H1 (cell line): ENCODE measurements at regions not wholly inside any gene's neighbourhood (a gene's known extent, or its start where the extent isn't known, plus 50 kb on each side); places are given as distances from the start of the nearest gene placed in this dataset.

ENCODE experiments used
- CTCF ChIA-PET: fragments of 300-600 bp; sonication (Branson Sonifier 250); formaldehyde crosslinking; loops from one replicate; lab custom pipeline; 2021; ENCODE audit not compliant: partially characterized antibody; lab: Charles Lee
- POLR2A ChIA-PET: fragments of 300-600 bp; sonication (Branson Sonifier 250); formaldehyde crosslinking; loops from one replicate; lab custom pipeline; 2021; ENCODE audit warnings: inconsistent platforms; ENCODE audit not compliant: partially characterized antibody; lab: Charles Lee
- DNase-seq, 2 experiments: peaks; one replicate each; pipeline versions ENCODE4 v3.0.0 to v3.0.0-alpha.2; 2010 to 2022; ENCODE audit warnings: low spot score in 2 of 2, low read depth in 1 of 2, mixed read lengths in 1 of 2
- FAIRE-seq: peaks from 2 replicates; lab custom pipeline; 2011; peaks lifted over from hg19 to GRCh38; lab: Jason Lieb, UNC
- H2AFZ ChIP-seq: 2 replicates; pipeline ENCODE4 v1.8.1; 2012; ENCODE audit warnings: low read length, inconsistent platforms
- H2AK5ac ChIP-seq: 2 replicates; pipeline ENCODE4 v1.6.1; 2013; ENCODE audit warnings: low read depth, low read length
- H2BK120ac ChIP-seq: replicated peaks from 2 replicates; pipeline ENCODE3; 2013; ENCODE audit warnings: low read depth, low read length, inconsistent platforms
- H2BK12ac ChIP-seq: 2 replicates; pipeline ENCODE4 v1.6.1; 2013; ENCODE audit warnings: low read depth, low read length
- H2BK15ac ChIP-seq: 2 replicates; pipeline ENCODE4 v1.6.1; 2013; ENCODE audit warnings: low read length
- H2BK20ac ChIP-seq: 2 replicates; pipeline ENCODE4 v1.6.1; 2013; ENCODE audit warnings: low read length
- H2BK5ac ChIP-seq: 2 replicates; pipeline ENCODE4 v1.6.1; 2013; ENCODE audit warnings: low read depth, low read length
- H3K14ac ChIP-seq: 2 replicates; pipeline ENCODE4 v1.6.1; 2013; ENCODE audit warnings: inconsistent platforms; ENCODE audit not compliant: insufficient read length
- H3K18ac ChIP-seq: 2 replicates; pipeline ENCODE4 v1.6.1; 2013; ENCODE audit warnings: low read length; ENCODE audit errors: extremely low read depth
- H3K23ac ChIP-seq: 2 replicates; pipeline ENCODE4 v1.6.1; 2013; ENCODE audit warnings: inconsistent platforms; ENCODE audit not compliant: insufficient read length
- H3K23me2 ChIP-seq: 2 replicates; pipeline ENCODE4 v1.6.1; 2013; ENCODE audit warnings: low read depth, low read length
- H3K27ac ChIP-seq: 2 replicates; pipeline ENCODE4 v1.6.1; 2011; ENCODE audit warnings: low read depth, low read length, inconsistent platforms
- H3K27me3 ChIP-seq, 4 experiments: replicated peaks in 1 of 4; 1 replicate in 1 of 4; 2 replicates in 3 of 4; pipeline versions ENCODE4 v1.6.1 to v1.8.1; 2011 to 2013; ENCODE audit warnings: low read length in 3 of 4, mild to moderate bottlenecking in 3 of 4, inconsistent platforms in 2 of 4, mixed read lengths in 2 of 4, moderate library complexity in 1 of 4; ENCODE audit not compliant: control insufficient read depth in 3 of 4, insufficient read depth in 3 of 4; ENCODE audit errors: extremely low read depth in 1 of 4
- H3K36me3 ChIP-seq, 4 experiments: 2 replicates each; pipeline versions ENCODE4 v1.6.1 to v1.8.1; 2011 to 2013; ENCODE audit warnings: mild to moderate bottlenecking in 4 of 4, low read length in 3 of 4, moderate library complexity in 2 of 4, control low read depth in 1 of 4, inconsistent platforms in 1 of 4; ENCODE audit not compliant: insufficient read depth in 4 of 4, control insufficient read depth in 2 of 4
- H3K4ac ChIP-seq: replicated peaks from 2 replicates; pipeline ENCODE3; 2013; ENCODE audit warnings: low read length, low read depth, mixed read lengths, inconsistent platforms; ENCODE audit not compliant: insufficient read length
- H3K4me1 ChIP-seq, 4 experiments: replicated peaks in 1 of 4; 1 replicate in 1 of 4; 2 replicates in 3 of 4; pipeline versions ENCODE4 v1.6.1 to v1.8.1; 2011 to 2013; ENCODE audit warnings: low read length in 3 of 4, inconsistent platforms in 2 of 4, mixed read lengths in 1 of 4; ENCODE audit not compliant: insufficient read depth in 4 of 4, control insufficient read depth in 3 of 4
- H3K4me2 ChIP-seq, 2 experiments: 2 replicates each; pipeline versions ENCODE4 v1.6.1 to v1.8.1; 2011 to 2013; ENCODE audit warnings: low read depth in 2 of 2, low read length in 2 of 2, control low read depth in 1 of 2, inconsistent platforms in 1 of 2, mild to moderate bottlenecking in 1 of 2; ENCODE audit not compliant: insufficient read depth in 1 of 2
- H3K4me3 ChIP-seq, 4 experiments: fragments of 200-600, 300-600 bp in 1 of 4; sonication (generic), shearing (Covaris generic), sonication (Bioruptor Twin) in 1 of 4; 2 replicates each; pipeline versions ENCODE4 v1.5.1 to v1.8.1; 2011 to 2016; ENCODE audit warnings: low read length in 4 of 4, low read depth in 3 of 4, control low read depth in 2 of 4, inconsistent platforms in 2 of 4, mild to moderate bottlenecking in 2 of 4, mixed read lengths in 1 of 4, moderate library complexity in 1 of 4; ENCODE audit not compliant: insufficient read depth in 2 of 4; ENCODE audit errors: extremely low read depth in 1 of 4
- H3K56ac ChIP-seq: replicated peaks from 2 replicates; pipeline ENCODE3; 2013; ENCODE audit warnings: low read depth, mild to moderate bottlenecking, mixed read lengths, low read length, inconsistent platforms; ENCODE audit not compliant: insufficient read length
- H3K79me1 ChIP-seq: 2 replicates; pipeline ENCODE4 v1.6.1; 2013; ENCODE audit warnings: low read depth, low read length, control low read depth
- H3K79me2 ChIP-seq, 2 experiments: 2 replicates each; pipeline versions ENCODE4 v1.6.1 to v1.8.1; 2012 to 2013; ENCODE audit warnings: low read length in 2 of 2, mild to moderate bottlenecking in 2 of 2, inconsistent platforms in 1 of 2; ENCODE audit not compliant: insufficient read depth in 2 of 2, control insufficient read depth in 1 of 2
- H3K9ac ChIP-seq, 4 experiments: replicated peaks in 1 of 4; 1 replicate in 1 of 4; 2 replicates in 3 of 4; pipeline versions ENCODE4 v1.6.1 to v1.8.1; 2011 to 2013; ENCODE audit warnings: low read depth in 3 of 4, low read length in 3 of 4, control low read depth in 2 of 4, mild to moderate bottlenecking in 2 of 4, moderate library complexity in 2 of 4, inconsistent platforms in 1 of 4; ENCODE audit errors: extremely low read depth in 1 of 4
- H3K9me3 ChIP-seq, 2 experiments: 2 replicates each; pipeline versions ENCODE4 v1.6.1 to v1.8.1; 2012 to 2013; ENCODE audit warnings: mild to moderate bottlenecking in 2 of 2, moderate library complexity in 2 of 2, control low read depth in 1 of 2, inconsistent platforms in 1 of 2, low read depth in 1 of 2, low read length in 1 of 2, mixed read lengths in 1 of 2; ENCODE audit not compliant: insufficient read depth in 2 of 2
- H4K20me1 ChIP-seq, 2 experiments: replicated peaks in 1 of 2; 2 replicates each; pipeline versions ENCODE3 to v1.8.1; 2011 to 2013; ENCODE audit warnings: inconsistent platforms in 2 of 2, low read length in 2 of 2, mild to moderate bottlenecking in 1 of 2; ENCODE audit not compliant: insufficient read depth in 2 of 2, control insufficient read depth in 1 of 2
- H4K5ac ChIP-seq: 2 replicates; pipeline ENCODE4 v1.6.1; 2013; ENCODE audit warnings: low read length, low read depth, mixed read lengths, inconsistent platforms; ENCODE audit not compliant: insufficient read length
- H4K8ac ChIP-seq: 2 replicates; pipeline ENCODE4 v1.8.0; 2013; ENCODE audit warnings: mild to moderate bottlenecking, moderate library complexity, low read length, inconsistent platforms; ENCODE audit not compliant: insufficient read depth; ENCODE audit errors: extremely low read depth
- H4K91ac ChIP-seq: replicated peaks from 2 replicates; pipeline ENCODE3; 2013; ENCODE audit warnings: low read length, mixed read lengths, inconsistent platforms; ENCODE audit not compliant: insufficient read length
- ATF3 ChIP-seq: IDR thresholded peaks from 2 replicates; pipeline ENCODE4 v1.6.1; 2011; ENCODE audit warnings: low read depth, mild to moderate bottlenecking, low read length; ENCODE audit not compliant: insufficient read depth
- BRCA1 ChIP-seq: IDR thresholded peaks from 2 replicates; pipeline ENCODE4 v1.6.1; 2012; ENCODE audit warnings: low read depth, low read length, improper control_type of control experiment
- CEBPB ChIP-seq: IDR thresholded peaks from 2 replicates; pipeline ENCODE4 v1.6.1; 2012; ENCODE audit warnings: low read depth, low read length
- GABPA ChIP-seq: IDR thresholded peaks from 2 replicates; pipeline ENCODE4 v1.6.1; 2011; ENCODE audit warnings: mild to moderate bottlenecking, low read length, moderate library complexity, borderline replicate concordance; ENCODE audit not compliant: insufficient read depth
- KDM4A ChIP-seq: IDR thresholded peaks from one replicate; pipeline ENCODE4 v1.7.1; 2012; ENCODE audit warnings: low read depth, mild to moderate bottlenecking, moderate library complexity, low read length, inconsistent platforms; ENCODE audit not compliant: severe bottlenecking
- POLR2AphosphoS5 ChIP-seq: IDR thresholded peaks from 2 replicates; pipeline ENCODE4 v1.6.1; 2011; ENCODE audit warnings: low read depth, low read length
- SIN3A ChIP-seq, 2 experiments: IDR thresholded peaks in 1 of 2; conservative IDR thresholded peaks in 1 of 2; 2 replicates each; pipeline ENCODE4 v1.6.1; 2011 to 2012; ENCODE audit warnings: low read length in 2 of 2, improper control_type of control experiment in 1 of 2, low read depth in 1 of 2, mild to moderate bottlenecking in 1 of 2
- SP4 ChIP-seq: IDR thresholded peaks from 2 replicates; pipeline ENCODE4 v1.6.1; 2012; ENCODE audit warnings: low read length, inconsistent platforms
- SRF ChIP-seq: IDR thresholded peaks from 2 replicates; pipeline ENCODE4 v1.6.1; 2011; ENCODE audit warnings: mild to moderate bottlenecking, low read depth, low read length, moderate library complexity
- TAF7 ChIP-seq: optimal IDR thresholded peaks from 2 replicates; pipeline ENCODE3; 2011; ENCODE audit warnings: low read depth, mild to moderate bottlenecking, inconsistent platforms, low read length, moderate library complexity, borderline replicate concordance
- TEAD4 ChIP-seq: IDR thresholded peaks from 2 replicates; pipeline ENCODE4 v1.6.1; 2012; ENCODE audit warnings: low read depth, low read length, inconsistent platforms, mixed read lengths
- WGBS, 2 experiments: shearing (Covaris generic) in 1 of 2; methylation state at CpG; one replicate each; pipeline versions ENCODE4 v1.1.6 to v1.1.7; 2013 to 2015; ENCODE audit warnings: low lambda C conversion rate in 2 of 2, mixed read lengths in 2 of 2, inconsistent platforms in 1 of 2, low coverage in 1 of 2, missing lambda C conversion rate in 1 of 2; ENCODE audit not compliant: insufficient replicate concordance in 2 of 2, insufficient coverage in 1 of 2, insufficient read length in 1 of 2; ENCODE audit errors: extremely low coverage in 1 of 2, missing lambda C conversion rate in 1 of 2; 5-methylcytosine and 5-hydroxymethylcytosine counted together

DNA sequence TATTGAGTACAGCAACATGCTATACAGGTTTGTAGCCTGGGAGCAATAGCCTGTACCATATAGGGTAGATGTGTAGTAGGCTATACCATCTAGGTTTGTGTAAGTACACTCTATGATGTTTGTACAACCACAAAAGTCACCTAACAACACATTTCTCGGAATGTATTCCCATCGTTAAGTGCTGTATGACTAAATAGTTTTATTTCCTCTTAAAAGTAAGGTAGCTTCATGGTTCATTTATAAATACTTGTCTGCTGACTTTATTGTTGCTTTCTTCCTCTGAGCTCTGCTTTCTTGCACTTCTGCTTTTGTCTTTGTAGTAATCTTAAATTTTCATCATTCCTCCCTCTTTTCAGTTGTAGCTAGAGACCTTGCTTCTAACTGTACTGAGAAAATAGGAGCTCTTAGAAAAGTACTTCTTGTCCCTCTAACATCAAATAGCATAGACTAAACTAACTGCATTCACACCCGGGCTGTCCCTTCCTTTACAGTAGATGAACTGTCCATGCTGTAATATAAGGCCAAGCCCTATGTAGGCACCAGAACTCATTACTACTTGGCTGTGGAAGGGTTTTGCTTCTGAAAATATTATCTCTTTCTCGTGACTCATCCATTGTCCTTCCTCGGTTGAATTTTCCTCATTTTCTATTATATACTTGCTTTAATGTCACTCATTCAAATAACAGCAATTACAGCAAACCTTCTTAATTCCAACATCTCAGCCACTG, 55.4 kb upstream of the FAM3C start:
- H2AFZ ChIP-seq, result no peak overlapping the region
- H3K14ac ChIP-seq, result no peak overlapping the region
- POLR2A ChIA-PET, result interaction anchor here (1.6 kb wide), 1 partner anchor 13 kb away, joined by 5 read pairs; no protein-coding TSS in a partner anchor
- H3K27me3 ChIP-seq, result no peaks in the 10 kb centered on the region
- no peak overlapping the region for H3K9ac ChIP-seq
- H4K91ac ChIP-seq, result no peak overlapping the region
- no peak overlapping the region for H3K18ac ChIP-seq
- H2AK5ac ChIP-seq, result no peak overlapping the region
- H4K20me1 ChIP-seq, result no peaks in the 10 kb centered on the region
- no peak overlapping the region for H4K5ac ChIP-seq
- WGBS, 2 experiments, result 85% methylated on average over 5 of the region's 5 CpGs; no CpG with 5 or more reads in 1 of the 2 experiments
- no peak overlapping the region for H3K23ac ChIP-seq
- H3K56ac ChIP-seq, result no peak overlapping the region
- no peak overlapping the region for H4K8ac ChIP-seq
- H2BK15ac ChIP-seq, result no peak overlapping the region
- no peak overlapping the region for H2BK5ac ChIP-seq
- FAIRE-seq, result no peak
- H3K79me2 ChIP-seq, result no peaks in the 10 kb centered on the region
- no peak overlapping the region for H2BK12ac ChIP-seq
- no peaks in the 10 kb centered on the region for H3K36me3 ChIP-seq
- no peaks in the 10 kb centered on the region; a peak in 1 of 4 replicates for H3K9me3 ChIP-seq
- H3K4me1 ChIP-seq, result peaks cover 0 to 9% (median 2%) of the 10 kb centered on the region in 4 experiments; a peak in 2 of 7 replicates
- no peak overlapping the region for H2BK20ac ChIP-seq
- no peaks in the 10 kb centered on the region for H3K23me2 ChIP-seq
- CTCF ChIA-PET, result interaction anchor here (0.8 to 1.3 kb wide), 3 partner anchors 20 to 337 kb away, joined by 3 read pairs; no protein-coding TSS in a partner anchor
- no peak for TF ChIP-seq SRF
- TF ChIP-seq TAF7, result no peak
- no peak for TF ChIP-seq POLR2AphosphoS5
- no peak for TF ChIP-seq BRCA1
- TF ChIP-seq SIN3A (conservative IDR thresholded peaks at IDR 0.05 in 1 of 2, IDR thresholded peaks at IDR 0.05 in 1 of 2; ENCODE audit: low read depth in 1 of 2, low read length in 2 of 2), result no peak
- no peak for TF ChIP-seq GABPA
- TF ChIP-seq CEBPB, result no peak
- TF ChIP-seq KDM4A, result no peak
- no peak for TF ChIP-seq TEAD4
- TF ChIP-seq ATF3, result no peak
- no peak for TF ChIP-seq SP4
- TF ChIP-seq, all 59 proteins: peak for 0
- Histone ChIP-seq H3K27ac (no peak overlapping the region), H3K4ac (no peak overlapping the region), H2BK120ac (no peak overlapping the region), H3K79me1 (no peaks in the 10 kb centered on the region), H3K4me3 (no peak overlapping the region), H3K4me2 (no peak overlapping the region)
- DNase-seq, result no peak
